GM18870 (cell line): ENCODE measurements at regions not wholly inside any gene's neighbourhood (a gene's known extent, or its start where the extent isn't known, plus 50 kb on each side); places are given as distances from the start of the nearest gene placed in this dataset.

ENCODE experiments used
- ATAC-seq: cut with Tn5 transposase; IDR thresholded peaks from one replicate; pipeline ENCODE4 v1.9.1; 2021; ENCODE audit warnings: moderate library complexity; ENCODE audit not compliant: unreplicated experiment

GRCh38 chr7:49344556-49344955, 420.2 kb downstream of the CDC14C start:
- ATAC-seq = no peak

GRCh38 chr7:49346195-49346899, 422.0 kb downstream of the CDC14C start:
- no peak for ATAC-seq

DNA sequence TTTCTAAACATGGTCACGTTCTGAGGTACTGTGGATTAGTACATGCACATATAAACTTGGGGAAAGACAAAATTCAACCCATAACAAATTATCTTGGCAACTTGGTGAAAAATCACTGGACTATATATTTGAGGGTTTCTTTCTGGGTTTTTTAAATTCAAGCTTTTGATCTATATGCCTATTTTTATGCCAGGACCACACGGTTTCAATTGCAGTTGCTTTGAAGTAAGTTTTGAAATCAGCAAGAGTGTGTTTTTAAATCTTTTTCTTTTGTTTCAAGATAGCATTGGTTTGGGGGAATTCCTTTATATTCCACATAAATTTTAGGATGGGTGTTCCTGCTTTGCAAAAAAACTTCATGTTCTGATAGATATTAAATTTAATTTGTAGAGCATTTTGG, 406.4 kb upstream of the VWC2 start:
- no peak for ATAC-seq

DNA sequence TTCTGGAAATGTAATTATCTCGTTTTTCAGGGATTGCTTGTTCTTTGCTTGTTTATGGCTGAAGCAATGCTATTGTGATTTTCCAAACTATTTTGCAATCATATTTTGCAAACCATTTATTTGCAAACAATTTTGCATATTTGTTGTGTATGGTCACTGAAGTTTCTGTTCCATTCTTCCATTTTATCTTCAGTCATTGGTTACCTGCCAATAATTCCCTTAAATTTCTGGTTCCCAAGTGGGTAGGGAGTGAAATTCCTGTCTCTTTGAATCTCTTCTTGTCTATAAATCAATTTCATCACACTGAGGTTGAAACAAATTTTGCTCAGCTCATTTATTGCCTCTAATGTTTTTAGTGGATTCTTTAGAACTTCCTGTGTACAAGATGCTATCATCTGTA, 401.7 kb upstream of the VWC2 start:
- ATAC-seq = no peak

DNA sequence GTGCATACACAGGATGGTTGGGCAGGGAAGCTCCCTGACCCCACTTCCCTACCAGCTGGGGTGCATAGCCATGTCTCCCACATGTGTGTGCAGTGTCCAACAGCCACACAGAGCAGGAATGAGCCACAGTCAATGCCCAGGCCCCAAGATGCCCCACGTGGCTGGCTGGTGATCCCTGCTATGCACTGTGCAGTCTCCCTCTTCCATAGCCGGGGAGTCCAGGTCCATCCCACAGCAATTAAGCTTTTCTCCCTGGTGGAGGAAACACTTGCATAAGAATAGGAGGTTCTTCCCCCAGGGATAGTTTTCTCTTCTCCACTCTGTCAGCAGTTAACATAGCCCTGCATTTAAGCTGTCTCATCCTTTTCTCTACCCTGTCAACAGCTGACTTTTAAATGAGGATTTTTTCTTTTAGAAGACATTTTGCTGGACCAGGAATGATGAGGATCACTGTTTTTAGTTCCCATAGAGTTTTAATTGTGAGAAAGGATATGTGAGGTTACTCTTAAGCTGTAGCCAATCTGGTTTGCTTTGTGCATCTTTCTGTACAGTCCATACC, 396.5 kb upstream of the VWC2 start:
- no peak for ATAC-seq

DNA sequence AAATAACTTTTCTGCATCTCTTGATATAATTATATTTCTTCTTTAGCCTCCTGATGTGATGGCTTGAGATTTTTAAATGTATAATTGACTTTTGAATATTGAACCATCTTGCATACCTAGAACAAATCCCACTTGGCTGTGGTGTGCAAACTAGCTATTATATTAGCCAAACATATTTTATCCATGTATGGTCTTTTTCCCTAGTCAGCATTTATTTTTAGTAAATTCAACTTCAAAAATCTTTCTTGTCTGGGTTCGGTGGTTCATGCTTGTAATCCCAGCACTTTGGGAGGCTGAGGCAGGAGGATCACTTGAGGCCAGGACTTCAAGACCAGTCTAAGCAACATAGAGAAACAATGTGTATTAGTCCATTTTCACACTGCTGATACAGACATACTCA, 386.6 kb upstream of the VWC2 start:
- no peak for ATAC-seq

DNA sequence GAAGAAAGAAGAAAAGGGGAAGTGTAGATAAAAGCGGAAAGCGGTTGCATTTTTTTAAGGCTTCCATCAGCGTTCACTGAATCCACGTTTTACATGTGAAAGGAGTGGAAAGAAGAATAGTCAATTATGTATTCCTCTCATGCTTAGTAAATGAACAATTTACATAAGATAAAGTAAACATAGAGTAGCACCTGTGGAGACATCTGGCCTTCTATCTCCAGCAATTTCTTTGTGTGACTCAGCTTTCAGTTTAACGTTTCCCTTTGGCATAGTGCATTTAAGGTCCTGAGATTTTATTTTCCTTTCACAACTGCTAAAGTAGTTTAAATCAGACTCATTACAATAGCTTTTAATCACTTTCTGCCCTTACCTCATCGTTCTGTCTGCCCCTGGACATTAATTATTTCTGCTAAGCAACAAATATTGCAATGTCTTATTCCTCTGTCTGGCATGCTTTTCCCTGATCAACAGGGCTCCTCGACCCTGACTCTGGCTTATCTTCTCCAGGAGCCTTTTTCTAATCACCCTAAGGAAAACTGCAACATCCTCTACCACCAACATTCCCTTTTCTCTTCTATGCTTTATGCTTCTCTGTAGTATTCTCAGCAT, 383.5 kb upstream of the VWC2 start:
- ATAC-seq = no peak

DNA sequence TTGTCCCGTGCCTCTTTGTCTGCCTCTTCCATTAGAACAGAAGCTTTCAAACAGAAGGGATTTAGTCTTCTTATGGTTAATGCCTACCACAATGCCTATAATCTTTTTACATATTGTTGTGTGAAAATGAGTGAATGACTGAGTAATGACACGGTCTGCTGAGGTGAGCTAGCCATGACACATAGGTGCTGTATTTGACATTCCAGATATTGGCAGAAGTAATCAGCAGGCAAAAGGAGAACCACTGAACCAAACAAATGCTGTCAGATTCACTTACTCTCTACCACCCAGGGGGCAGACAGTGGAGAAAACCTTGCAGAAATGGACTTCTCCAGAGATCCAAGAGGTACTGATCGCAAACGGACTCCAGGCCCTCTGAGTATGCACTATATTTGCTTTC, 377.2 kb upstream of the VWC2 start:
- no peak for ATAC-seq

GRCh38 chr7:49397750-49398149, 375.7 kb upstream of the VWC2 start:
- no peak for ATAC-seq

DNA sequence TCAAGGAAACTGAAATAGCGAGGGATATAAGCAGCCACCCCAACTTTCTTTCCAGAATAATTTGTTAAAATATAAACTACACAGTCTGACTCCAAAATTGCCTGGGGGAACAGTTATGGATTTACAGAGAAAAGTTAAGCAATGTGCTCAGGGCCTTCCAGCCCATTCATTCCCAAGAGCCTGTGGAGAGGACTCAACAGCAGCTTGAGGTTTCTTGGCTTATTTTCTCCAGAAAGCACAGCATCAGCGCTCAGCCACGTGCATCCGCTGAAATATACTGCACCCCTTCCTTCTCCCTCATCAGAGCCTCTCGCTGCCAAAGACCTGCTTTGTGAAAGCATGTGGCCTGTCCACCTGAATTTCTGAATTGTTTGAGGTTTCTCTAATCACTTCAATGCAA, 375.2 kb upstream of the VWC2 start:
- no peak for ATAC-seq

DNA sequence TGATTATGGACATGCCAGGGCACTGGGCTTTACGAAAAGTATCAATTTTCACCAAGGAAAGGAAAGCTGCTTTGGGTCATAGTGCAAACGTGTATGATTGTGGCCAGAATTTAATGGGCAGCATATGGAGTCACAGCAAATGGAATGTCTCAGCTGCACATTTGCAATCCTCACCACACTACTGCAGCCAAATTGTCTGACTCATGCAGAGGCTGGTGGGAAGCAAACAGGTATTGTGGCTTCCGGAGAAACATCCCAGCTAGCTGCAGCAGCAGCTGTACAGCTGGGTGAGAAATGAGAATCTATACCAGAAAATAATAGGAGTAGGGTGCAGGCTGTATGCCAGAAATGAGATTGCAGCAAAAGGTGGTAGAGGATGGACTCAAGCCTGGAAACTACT, 374.7 kb upstream of the VWC2 start:
- ATAC-seq = no peak

DNA sequence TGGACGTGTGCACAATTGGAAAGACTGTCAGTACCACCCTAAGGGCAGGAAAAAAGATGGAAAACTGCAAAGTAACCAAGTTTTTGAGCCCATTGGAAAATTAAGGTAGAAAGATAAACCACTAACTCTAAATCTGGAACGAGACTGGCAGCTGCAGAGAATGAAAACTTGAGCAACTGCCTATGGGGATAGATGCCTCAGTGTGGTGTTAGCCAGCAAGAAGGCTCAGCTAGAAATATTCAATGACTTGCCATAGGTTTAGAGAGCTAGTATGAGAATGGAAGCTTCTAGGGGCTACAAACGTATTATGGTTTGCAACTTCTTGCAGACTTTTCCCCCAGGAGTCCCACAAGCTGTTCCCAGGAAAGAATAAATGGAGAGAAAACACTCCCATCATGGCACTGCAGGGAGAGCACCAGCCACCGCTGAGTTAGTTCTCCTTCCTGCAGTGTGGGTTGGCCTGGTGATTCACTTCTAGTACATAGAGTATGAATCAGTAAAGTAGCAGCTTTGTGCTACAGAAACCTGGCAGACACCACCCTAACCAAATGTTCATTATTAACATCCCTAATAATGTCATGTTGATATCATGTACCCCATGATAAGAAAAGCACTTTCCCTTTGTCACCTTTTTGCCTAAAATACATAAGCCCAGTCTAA, 372.4 kb upstream of the VWC2 start:
- no peak for ATAC-seq

DNA sequence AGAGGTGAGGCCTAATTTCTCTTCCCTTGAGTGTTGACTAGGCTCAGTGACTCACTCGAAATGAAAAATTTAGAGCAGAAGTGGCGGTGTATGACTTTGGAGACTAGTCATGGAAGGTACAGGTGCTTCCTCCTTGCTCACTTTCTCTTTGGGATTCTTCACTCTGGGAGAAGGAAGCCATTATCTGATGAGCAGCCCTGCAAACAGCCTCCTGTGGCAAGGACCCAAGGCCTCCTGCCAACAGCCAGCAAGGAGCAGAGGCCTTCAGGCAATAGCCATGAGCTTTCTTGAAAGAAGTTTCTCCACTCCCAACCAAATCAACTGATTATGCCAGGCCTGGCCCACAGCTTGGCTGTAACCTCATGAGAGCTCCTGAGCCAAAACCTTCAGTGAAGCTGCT, 369.6 kb upstream of the VWC2 start:
- no peak for ATAC-seq

GRCh38 chr7:49407205-49407604, 366.2 kb upstream of the VWC2 start:
- ATAC-seq = no peak

DNA sequence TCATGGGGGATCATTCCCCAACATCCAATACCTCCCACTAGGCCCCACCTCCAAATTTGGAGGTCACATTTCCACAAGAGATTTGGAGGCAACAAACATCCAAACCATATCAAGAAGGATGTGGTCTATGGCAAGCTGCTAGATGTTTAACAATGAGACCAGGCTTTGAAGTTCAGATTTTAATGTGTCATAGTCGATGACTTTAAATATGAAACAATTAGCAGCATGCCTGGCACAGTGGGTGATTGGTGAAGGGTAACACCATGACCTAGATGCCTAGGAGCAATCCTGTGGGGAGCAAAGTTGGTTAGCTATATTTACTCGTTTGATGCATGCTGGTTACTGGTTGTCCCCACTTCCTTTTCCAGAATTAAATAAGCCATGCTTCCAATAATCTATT, 356.4 kb upstream of the VWC2 start:
- ATAC-seq = no peak

DNA sequence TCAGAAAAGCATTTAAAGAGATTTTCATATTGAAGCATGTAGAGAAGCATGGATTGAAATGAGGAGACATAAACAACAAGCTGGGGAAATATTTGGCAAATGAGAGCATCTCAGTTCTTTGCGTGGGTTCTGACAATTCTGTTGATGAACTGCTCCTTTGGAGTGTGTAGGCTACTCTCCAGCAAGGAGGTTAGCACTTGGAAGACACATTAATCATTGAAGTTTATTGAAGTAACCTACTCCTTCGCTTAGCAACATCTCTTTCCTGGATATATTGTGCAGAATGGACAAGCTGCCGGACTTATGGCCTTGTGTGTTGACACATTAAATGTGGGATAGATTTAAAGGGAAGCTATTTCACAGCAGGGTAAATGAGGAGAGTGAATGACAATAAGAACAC, 354.5 kb upstream of the VWC2 start:
- ATAC-seq = no peak

DNA sequence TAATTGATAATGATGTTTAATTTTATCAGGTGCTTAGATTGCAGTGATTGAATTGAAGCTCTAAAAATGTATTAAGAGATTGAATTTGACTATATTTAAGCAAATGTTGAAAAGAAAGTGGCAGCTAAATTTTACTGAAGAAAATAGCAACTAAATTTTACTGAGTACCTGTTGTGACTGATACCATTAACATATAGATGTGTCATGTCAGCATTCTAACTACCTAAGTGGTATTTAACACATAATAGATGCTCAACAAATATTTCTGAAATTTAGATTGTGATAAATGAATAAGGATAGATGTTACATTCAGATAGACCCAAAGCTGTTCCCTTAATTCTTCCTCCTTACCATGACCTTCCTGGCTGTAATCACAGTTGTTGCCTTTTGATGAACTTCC, 350.9 kb upstream of the VWC2 start:
- no peak for ATAC-seq

DNA sequence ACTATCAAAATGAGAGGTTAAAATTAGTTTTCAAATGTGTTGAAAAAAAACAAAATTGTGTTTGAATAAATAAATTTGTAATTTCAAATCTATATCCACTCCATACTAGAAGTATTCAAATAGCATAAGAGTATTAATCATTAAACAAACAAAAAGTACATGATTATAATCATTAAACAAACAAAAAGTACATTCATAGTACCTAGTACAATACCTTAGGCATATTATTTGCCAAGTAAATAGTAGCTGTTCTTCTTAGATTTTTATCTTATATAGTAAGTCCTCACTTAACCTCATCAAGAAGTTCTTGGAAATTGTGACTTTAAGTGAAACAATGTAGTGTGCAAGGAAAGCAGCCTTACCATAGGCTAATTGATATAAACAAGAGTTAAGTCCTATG, 349.3 kb upstream of the VWC2 start:
- no peak for ATAC-seq

GRCh38 chr7:49425277-49425818, 348.1 kb upstream of the VWC2 start:
- no peak for ATAC-seq

GRCh38 chr7:49432254-49432653, 341.2 kb upstream of the VWC2 start:
- no peak for ATAC-seq

GRCh38 chr7:49433794-49434193, 339.6 kb upstream of the VWC2 start:
- no peak for ATAC-seq

DNA sequence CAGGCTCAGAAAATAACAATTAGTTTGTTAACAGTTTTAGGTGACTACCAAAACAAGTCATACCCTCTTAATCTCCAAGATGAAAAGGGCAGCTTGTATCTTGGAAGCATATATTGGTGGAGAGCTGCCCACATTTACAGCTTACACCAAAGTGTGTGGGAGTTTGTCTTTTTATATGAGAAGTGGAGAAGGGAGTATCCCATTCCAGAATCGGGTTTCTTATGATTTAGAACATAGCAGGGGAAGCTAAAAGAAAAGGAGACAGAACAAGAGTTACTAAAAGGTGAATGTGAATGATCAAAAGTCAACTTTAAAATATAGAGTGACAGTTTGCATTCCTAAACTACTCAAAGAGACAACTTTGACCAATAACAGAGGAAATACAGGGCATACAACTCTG, 338.6 kb upstream of the VWC2 start:
- no peak for ATAC-seq
